ENCODE measurements at regions not wholly inside any gene's neighbourhood (a gene's known extent, or its start where the extent isn't known, plus 50 kb on each side); places are given as distances from the start of the nearest gene placed in this dataset.

DNA sequence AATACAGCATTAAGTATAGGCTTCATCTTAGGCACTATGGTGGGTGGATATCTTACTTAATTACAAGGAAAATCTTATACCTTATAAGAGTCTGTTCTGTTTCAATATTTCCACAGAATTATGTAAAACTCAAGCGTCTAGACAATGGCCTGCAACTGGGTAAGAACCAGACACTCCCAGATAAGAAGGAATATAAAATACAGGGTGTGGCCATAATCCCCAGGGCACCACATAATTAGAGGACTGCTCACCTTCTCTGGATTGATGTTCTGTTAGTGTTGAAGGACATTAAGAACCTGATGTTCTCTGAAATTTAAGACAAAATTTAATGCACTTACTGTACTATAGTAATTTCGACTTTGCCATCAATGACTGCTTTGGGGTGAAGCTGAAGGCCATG is 198.2 kb upstream of the ARSJ start:
- Mint-ChIP-seq H3K27ac (no peak overlapping the region), H3K27me3 (peaks cover 2% of the 10 kb centered on the region), H3K4me1 (no peaks in the 10 kb centered on the region), H3K36me3 (ENCODE audit: low read depth) (peaks cover 2% of the 10 kb centered on the region), H3K4me3 (no peak overlapping the region), H3K9me3 (peaks cover 5% of the 10 kb centered on the region)
- DNase-seq (no peak), ATAC-seq (no peak)

DNA sequence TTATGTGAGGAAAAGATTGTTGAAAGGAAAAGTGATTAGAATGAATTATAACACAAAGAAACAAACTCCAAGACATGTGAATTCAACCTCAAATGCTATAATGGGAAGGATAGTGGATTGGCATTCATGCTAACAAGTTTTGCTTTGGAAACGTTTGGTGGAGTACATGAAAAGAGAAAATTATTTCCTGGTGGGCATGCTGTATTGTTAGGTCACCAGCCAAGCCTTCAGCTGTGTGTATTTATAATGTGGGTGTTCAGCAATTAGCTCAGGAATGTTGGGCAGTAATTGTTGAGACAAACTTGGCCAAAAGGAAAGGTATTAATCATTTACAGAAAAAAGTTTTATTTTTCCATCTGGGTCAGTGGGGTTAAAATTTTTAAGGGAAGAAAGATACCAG is 198.9 kb upstream of the ARSJ start:
- Mint-ChIP-seq H3K36me3 (ENCODE audit: low read depth) (peaks cover 2% of the 10 kb centered on the region), H3K27me3 (peaks cover 2% of the 10 kb centered on the region), H3K4me3 (no peak overlapping the region), H3K4me1 (no peaks in the 10 kb centered on the region), H3K9me3 (peaks cover 7% of the 10 kb centered on the region), H3K27ac (no peak overlapping the region)
- ATAC-seq = no peak
- DNase-seq = no peak

DNA sequence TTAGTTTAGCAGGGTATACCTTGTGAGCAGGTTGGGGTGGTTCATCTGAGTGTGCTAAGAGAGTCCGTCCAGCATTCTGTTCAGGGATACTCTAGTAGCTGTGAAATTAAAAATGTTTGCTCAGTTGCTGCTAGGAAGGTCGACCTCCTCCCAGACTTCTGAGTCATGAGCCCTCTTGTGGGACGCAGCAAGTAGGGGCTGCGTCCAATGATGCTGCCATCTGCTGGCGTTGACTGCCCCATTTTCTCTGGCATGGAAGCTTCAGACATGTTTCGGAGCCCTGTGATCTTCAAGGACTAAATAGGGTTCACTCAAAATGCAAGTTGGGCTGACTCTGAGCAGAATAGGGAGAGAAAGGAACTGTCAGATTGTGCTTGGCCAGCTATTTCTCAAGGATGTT is 201.0 kb upstream of the ARSJ start:
- peaks cover 2% of the 10 kb centered on the region for H3K36me3 Mint-ChIP-seq (ENCODE audit: low read depth)
- DNase-seq (peak; percentile 33), ATAC-seq (peak; percentile 63)
- no peak overlapping the region for H3K27ac Mint-ChIP-seq
- H3K4me3 Mint-ChIP-seq = no peak overlapping the region
- peaks cover 7% of the 10 kb centered on the region for H3K9me3 Mint-ChIP-seq
- H3K27me3 Mint-ChIP-seq = peaks cover 2% of the 10 kb centered on the region
- no peaks in the 10 kb centered on the region for H3K4me1 Mint-ChIP-seq

DNA sequence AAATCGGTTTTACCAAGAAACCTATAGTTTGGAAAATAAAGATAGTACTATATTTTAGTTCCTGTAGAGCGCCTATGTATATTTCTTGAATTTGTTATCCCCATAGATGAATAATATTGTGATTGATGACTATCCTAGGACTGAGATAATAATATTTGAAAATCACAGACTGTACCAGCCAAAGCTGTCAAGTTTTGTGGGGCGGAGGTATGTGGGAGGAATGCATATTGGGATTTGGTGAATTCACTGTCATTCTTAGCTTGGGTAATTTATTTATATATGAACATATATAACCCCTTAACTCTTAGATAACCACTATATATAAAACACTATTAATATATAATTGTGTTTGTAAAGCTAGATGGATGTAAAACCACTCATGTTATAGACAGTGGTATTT is 205.5 kb upstream of the ARSJ start:
- Mint-ChIP-seq H3K36me3 (ENCODE audit: low read depth) (peaks cover 2% of the 10 kb centered on the region), H3K27ac (no peak overlapping the region), H3K9me3 (peaks cover 7% of the 10 kb centered on the region), H3K4me3 (no peak overlapping the region), H3K27me3 (peaks cover 2% of the 10 kb centered on the region), H3K4me1 (no peaks in the 10 kb centered on the region)
- DNase-seq (no peak), ATAC-seq (no peak)

DNA sequence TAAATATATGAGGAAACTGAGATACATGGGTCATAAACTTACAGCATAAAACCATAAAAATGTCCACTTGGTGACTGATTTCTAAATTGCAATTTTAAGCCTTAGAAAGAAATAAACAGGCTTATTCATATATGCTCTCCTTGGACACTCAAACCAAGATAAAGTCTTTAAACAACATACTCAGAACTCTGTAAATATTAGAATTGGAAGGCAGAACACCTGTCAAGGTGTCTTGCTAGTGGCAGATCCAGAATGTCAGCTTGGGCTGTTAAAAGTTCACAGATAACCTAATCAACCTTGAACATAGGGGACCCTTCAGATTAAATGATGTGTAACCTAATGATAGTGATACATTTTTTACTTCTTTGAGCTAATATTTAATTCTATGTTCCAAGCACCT is 208.1 kb upstream of the ARSJ start:
- Mint-ChIP-seq H3K9me3 (peaks cover 2% of the 10 kb centered on the region), H3K36me3 (ENCODE audit: low read depth) (peaks cover under 1% of the 10 kb centered on the region), H3K27ac (no peak overlapping the region), H3K27me3 (peaks cover 2% of the 10 kb centered on the region), H3K4me1 (no peaks in the 10 kb centered on the region), H3K4me3 (no peak overlapping the region)
- DNase-seq (no peak), ATAC-seq (no peak)

DNA sequence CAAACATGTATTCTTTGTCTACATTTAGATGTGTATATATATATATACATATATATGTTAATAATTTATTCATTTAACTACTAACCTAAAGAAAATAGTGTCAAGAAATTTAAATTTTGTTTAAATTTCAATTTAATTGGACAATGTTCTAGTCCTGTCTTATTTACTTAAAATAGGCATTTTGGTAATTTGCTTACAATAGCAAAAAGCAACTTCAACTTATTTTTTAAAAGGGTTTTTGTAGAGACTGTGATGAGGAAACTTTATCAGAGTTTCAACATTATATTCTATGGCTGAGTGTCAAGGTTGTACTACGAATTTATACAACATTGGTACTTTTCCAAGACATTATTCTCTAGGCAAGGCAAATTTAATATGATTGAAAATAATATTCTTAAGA is 212.0 kb upstream of the ARSJ start:
- Mint-ChIP-seq H3K4me3 (no peak overlapping the region), H3K4me1 (no peaks in the 10 kb centered on the region), H3K27ac (no peak overlapping the region), H3K36me3 (ENCODE audit: low read depth) (no peaks in the 10 kb centered on the region), H3K27me3 (peaks cover 2% of the 10 kb centered on the region), H3K9me3 (no peaks in the 10 kb centered on the region)
- ATAC-seq (no peak), DNase-seq (no peak)

DNA sequence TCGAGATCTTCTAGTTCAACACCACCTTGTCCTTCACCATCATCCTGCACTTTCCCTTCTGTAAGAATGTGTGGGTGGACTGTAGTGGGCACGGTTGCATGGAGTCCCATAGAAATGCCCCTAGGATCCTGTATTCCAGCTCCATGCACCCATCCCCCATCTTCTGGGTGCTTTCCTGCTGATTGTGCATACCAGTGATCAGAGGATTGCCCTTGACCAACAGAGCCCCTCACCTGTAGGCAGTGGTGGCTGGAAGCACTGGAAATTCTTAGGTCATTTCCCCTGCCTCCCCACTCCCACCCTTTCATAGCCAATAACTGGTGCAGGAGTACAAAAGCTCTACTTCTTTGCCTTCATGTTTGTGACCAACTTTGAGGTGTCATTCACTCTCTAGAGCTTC is 213.4 kb upstream of the ARSJ start:
- Mint-ChIP-seq H3K27me3 (peaks cover 2% of the 10 kb centered on the region), H3K27ac (no peak overlapping the region), H3K36me3 (ENCODE audit: low read depth) (no peaks in the 10 kb centered on the region), H3K4me3 (no peak overlapping the region), H3K4me1 (no peaks in the 10 kb centered on the region), H3K9me3 (no peaks in the 10 kb centered on the region)
- DNase-seq = no peak
- no peak for ATAC-seq

DNA sequence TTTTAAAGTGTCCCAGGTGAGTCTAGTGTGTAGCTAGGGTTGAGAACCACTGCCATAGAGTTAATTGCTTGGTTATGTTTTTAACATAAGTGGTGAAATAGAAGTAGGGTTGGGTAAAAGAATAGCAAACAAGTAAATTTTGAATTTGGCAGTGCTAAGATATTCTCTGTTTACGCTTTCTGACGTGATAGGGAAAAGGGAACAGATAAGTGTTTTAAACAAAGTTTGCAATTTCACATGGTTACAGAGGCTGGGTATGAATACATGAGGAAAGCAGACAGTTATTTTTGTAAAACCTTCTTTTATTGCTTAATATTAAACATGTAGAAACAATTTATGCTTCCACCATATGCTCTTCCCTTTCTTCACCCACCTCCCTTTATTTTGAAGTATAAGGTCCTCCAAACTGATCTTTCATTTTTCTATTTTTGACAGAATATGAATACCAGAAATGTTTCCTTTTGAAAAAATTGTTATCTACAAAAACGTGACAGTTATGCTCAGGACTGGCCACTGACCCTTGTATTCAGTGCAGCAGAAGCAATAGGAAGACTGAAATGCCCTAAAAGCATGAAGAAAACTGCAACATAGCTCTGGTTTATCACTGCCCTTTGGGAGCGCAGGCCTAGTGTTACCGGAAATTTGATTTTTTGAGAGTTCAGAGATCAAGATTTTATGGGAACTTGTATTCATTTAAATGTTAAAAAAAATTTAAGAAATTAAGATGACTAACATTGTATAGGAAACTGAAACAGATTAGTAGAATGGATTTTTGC is 214.4 kb upstream of the ARSJ start:
- DNase-seq = no peak
- no peaks in the 10 kb centered on the region for H3K4me1 Mint-ChIP-seq
- peaks cover 3% of the 10 kb centered on the region for H3K27me3 Mint-ChIP-seq
- H3K9me3 Mint-ChIP-seq = no peaks in the 10 kb centered on the region
- no peaks in the 10 kb centered on the region for H3K36me3 Mint-ChIP-seq (ENCODE audit: low read depth)
- ATAC-seq = no peak
- H3K4me3 Mint-ChIP-seq = no peak overlapping the region
- no peak overlapping the region for H3K27ac Mint-ChIP-seq

DNA sequence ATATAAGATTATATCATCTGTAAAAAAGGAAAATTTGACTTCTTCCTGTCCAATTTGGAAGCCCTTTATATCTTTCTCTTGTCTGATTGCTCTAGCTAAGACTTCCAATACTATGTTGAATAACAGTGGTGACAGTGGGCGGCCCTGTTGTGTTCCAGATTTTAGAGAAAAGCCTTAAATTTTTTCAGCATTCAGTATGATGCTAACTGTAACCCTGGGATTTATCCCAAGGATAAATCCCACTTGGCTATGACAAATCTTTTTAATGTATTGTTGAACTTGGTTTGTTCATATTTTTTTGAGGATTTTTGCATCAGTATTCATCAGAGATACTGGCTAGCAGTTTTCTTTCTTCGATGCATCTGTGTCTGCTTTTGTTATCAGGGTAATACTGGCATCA is 217.2 kb upstream of the ARSJ start:
- H3K4me3 Mint-ChIP-seq = no peak overlapping the region
- H3K27ac Mint-ChIP-seq = no peak overlapping the region
- ATAC-seq (no peak), DNase-seq (no peak)
- peaks cover 3% of the 10 kb centered on the region for H3K27me3 Mint-ChIP-seq
- H3K9me3 Mint-ChIP-seq = no peaks in the 10 kb centered on the region
- no peaks in the 10 kb centered on the region for H3K36me3 Mint-ChIP-seq (ENCODE audit: low read depth)
- no peaks in the 10 kb centered on the region for H3K4me1 Mint-ChIP-seq

DNA sequence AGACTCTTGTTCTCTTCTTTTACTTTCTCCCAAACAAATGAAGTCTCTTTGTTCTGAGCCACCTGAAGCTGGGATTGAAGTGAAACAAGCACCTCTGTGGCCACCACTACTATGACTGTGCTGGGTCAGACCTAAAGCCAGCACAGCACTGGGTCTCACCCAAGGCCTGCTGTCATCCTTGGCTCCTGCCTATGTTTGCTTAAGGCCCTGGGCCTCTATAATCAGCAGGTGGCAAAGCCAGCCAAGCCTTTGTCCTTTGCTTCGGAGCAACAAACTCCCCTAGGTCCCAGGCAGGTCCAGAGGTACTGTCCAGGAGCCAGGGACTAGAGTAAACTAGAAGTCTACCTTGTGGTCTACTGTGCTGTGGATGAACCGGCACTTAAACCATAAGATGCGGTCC is 220.6 kb upstream of the ARSJ start:
- no peak for DNase-seq
- no peak overlapping the region for H3K4me3 Mint-ChIP-seq
- no peaks in the 10 kb centered on the region for H3K9me3 Mint-ChIP-seq
- H3K27ac Mint-ChIP-seq = no peak overlapping the region
- no peak for ATAC-seq
- H3K36me3 Mint-ChIP-seq (ENCODE audit: low read depth) = no peaks in the 10 kb centered on the region
- peaks cover 5% of the 10 kb centered on the region for H3K27me3 Mint-ChIP-seq
- no peaks in the 10 kb centered on the region for H3K4me1 Mint-ChIP-seq

DNA sequence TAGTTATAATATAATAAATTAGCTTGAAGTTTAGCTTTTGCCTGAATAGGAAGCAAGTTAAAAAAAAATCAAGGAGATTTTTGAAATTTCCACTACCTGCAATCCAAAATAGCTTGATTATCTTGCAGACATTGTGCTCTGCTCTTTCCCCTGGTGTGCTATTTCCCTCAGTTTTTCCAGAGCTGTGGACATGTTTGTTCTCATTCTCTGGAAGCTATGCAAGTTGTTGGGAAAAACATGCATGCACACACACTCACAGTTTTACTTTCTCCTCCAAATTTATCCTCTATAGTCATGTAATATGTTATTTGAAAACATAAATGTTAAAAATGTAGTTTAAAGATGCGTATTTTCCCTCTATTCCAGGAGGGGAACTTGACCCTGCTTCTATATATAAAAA is 225.8 kb upstream of the ARSJ start:
- Mint-ChIP-seq H3K9me3 (no peaks in the 10 kb centered on the region), H3K4me3 (no peak overlapping the region), H3K27ac (no peak overlapping the region), H3K4me1 (no peaks in the 10 kb centered on the region), H3K36me3 (ENCODE audit: low read depth) (no peaks in the 10 kb centered on the region), H3K27me3 (peaks cover 7% of the 10 kb centered on the region)
- ATAC-seq (no peak), DNase-seq (no peak)

DNA sequence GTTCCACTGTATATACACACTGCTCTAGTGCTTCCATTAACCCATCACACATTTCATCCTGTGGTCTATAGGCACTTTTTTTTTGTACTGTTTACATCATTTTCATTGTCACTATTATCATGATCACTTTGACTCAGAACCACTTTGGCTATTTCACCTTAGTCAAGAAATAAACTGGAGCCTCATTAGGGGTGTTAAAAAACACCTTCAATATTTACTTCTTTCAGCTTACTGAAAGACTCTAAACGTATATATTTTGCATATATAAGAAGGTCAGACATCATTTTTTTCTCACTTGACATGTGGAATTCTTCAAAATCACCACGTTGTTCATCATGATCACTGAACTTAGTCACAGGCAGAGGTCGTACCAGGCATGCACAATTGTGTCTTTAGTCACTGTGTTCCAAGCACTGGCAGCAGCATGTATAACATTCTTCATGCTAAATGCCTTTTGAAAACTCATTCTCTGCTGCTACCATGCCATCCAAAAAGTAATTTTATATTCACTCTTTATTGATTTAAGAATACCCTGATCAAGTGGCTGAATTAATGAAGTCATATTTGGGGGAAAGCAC is 229.2 kb upstream of the ARSJ start:
- ATAC-seq (no peak), DNase-seq (no peak)
- Mint-ChIP-seq H3K4me3 (no peak overlapping the region), H3K36me3 (ENCODE audit: low read depth) (no peaks in the 10 kb centered on the region), H3K4me1 (no peaks in the 10 kb centered on the region), H3K27me3 (peaks cover 5% of the 10 kb centered on the region), H3K9me3 (no peaks in the 10 kb centered on the region), H3K27ac (no peak overlapping the region)

DNA sequence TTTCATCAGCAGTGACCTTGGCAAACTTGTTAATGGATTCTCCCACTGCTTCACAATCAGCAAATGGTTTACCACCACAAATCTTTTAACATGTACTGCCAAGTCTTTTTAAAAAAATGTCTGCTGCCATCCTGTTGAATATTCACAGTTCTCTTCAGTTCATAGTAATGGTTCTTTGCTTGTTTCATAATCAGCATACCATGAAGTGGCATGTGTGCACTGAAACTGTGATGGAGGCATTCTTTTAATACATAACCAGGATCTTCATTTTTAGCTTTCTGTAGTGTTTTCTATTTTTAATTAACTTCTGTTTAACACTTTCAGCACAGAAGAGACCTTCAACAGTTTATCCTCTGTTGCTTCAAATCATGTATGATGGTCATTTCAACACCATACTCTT is 230.1 kb upstream of the ARSJ start:
- Mint-ChIP-seq H3K4me3 (no peak overlapping the region), H3K36me3 (ENCODE audit: low read depth) (no peaks in the 10 kb centered on the region), H3K27ac (no peak overlapping the region), H3K27me3 (peaks cover 3% of the 10 kb centered on the region), H3K9me3 (no peaks in the 10 kb centered on the region), H3K4me1 (no peaks in the 10 kb centered on the region)
- DNase-seq = no peak
- ATAC-seq = no peak

DNA sequence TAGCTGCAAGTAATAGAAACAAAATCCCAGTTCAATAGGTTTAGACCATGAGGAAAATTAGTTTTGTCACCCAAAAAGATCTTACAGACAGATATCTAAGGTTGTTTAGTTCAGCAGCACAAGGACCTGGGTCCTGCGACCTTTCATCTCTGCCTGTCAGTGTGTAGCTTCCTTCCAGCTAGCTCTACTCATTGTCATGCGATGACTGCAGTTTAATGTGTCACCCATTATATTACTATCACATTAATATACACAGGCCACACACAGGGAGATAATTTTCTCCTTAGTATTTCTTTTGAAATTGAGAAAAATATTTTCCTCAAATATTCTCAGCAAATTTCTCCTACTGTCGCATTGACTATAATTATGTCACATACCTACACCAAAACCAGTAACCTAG is 232.1 kb upstream of the ARSJ start:
- ATAC-seq = no peak
- no peak for DNase-seq
- peaks cover 3% of the 10 kb centered on the region for H3K27me3 Mint-ChIP-seq
- no peaks in the 10 kb centered on the region for H3K9me3 Mint-ChIP-seq
- H3K27ac Mint-ChIP-seq = no peak overlapping the region
- H3K4me3 Mint-ChIP-seq = no peak overlapping the region
- no peaks in the 10 kb centered on the region for H3K36me3 Mint-ChIP-seq (ENCODE audit: low read depth)
- H3K4me1 Mint-ChIP-seq = no peaks in the 10 kb centered on the region

DNA sequence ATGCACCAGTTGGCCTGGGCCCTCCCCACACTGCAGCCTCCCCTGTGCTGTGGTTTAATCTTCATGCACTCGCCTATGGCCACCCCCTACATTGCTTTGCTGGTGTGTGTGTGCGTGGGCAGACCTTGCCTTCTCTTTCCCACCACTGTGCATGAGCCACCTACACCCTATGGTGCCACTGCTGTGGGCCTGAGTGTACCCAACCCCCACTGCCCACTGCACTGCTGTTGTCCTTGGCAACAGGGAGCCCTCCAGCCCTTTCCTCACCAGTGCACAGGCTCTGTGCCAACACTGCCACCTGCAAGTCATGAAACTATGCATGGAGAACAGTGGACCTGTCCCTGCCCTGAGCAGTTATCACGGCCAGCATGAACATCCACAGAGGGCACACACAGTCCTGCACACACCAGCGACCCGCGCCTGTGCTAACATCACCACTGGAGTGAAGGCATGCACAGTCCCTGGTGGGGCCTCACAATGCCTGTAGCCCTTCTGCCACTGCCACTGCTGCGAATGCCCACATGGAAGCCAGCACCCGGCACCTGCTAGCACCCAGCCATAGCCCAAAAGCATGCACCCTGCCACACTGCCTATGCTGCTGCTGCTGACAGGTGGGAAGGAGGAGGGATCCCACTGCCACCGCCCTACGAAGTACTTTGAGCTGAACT is 237.8 kb upstream of the ARSJ start:
- H3K4me1 Mint-ChIP-seq = no peaks in the 10 kb centered on the region
- H3K27ac Mint-ChIP-seq = no peak overlapping the region
- H3K4me3 Mint-ChIP-seq = no peak overlapping the region
- ATAC-seq = no peak
- no peaks in the 10 kb centered on the region for H3K36me3 Mint-ChIP-seq (ENCODE audit: low read depth)
- H3K27me3 Mint-ChIP-seq = no peaks in the 10 kb centered on the region
- no peak for DNase-seq
- no peaks in the 10 kb centered on the region for H3K9me3 Mint-ChIP-seq

Measured in activated naive CD8-positive, alpha-beta T cell treated with anti-CD3 and anti-CD28 coated beads, Interleukin-2, amount 50 U/mL, for 24 hours (primary cell).